Type B pancreatic cell (in vitro differentiated cells): ENCODE measurements at regions not wholly inside any gene's neighbourhood (a gene's known extent, or its start where the extent isn't known, plus 50 kb on each side); places are given as distances from the start of the nearest gene placed in this dataset.
"Not testable (repeated sequence)": the region's sequence is repeated elsewhere in the genome, so short reads cannot be mapped to it uniquely, and the experiment has no call there.

Experiments used
- DNase-seq: peaks from one replicate; pipeline ENCODE4 v3.0.0; 2021; ENCODE audit warnings: mixed read lengths; ENCODE audit not compliant: unreplicated experiment; ENCODE audit errors: extremely low spot score
- H3K27ac Mint-ChIP-seq: 2 replicates; pipeline ENCODE4 v1.8.0; 2021; ENCODE audit warnings: mild to moderate bottlenecking, mixed read lengths
- H3K27me3 Mint-ChIP-seq: 2 replicates; pipeline ENCODE4 v1.8.0; 2021; ENCODE audit warnings: mixed read lengths
- H3K36me3 Mint-ChIP-seq: 2 replicates; pipeline ENCODE4 v1.8.0; 2021; ENCODE audit warnings: mixed read lengths
- H3K4me1 Mint-ChIP-seq: one replicate; pipeline ENCODE4 v1.8.0; 2021; ENCODE audit warnings: mixed read lengths; ENCODE audit not compliant: unreplicated experiment
- H3K4me3 Mint-ChIP-seq: 2 replicates; pipeline ENCODE4 v1.8.0; 2021; ENCODE audit warnings: mild to moderate bottlenecking, mixed read lengths
- H3K9me3 Mint-ChIP-seq: 2 replicates; pipeline ENCODE4 v1.8.0; 2021; ENCODE audit warnings: mixed read lengths
- TF ChIP-seq, protein P1 (sequence below): fragments of 200-600 bp; sonication (generic); conservative IDR thresholded peaks from 2 replicates; pipeline ENCODE4 v1.5.0; 2021; ENCODE audit warnings: antibody characterized with exemption, mild to moderate bottlenecking

DNA sequence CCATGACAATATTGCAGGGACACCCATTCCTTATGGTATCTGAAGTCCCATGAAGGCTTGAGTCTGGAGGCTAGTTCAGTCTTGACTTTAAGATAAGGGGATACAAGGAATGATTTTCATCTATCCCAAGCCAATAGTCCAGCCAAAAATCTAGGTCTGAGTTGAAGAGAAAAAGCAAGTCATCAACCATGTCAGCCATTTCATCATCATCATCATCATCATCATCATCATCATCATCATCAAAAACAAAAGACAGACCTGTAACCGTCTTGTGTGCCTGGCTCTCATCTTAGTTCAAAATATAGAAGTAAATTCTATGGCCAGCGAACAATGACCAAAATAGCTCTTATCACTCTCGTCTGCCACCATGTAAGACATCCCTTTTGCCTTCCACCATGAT is 59.5 kb upstream of the FAM90A26 start:
- not testable (repeated sequence) for H3K4me3 Mint-ChIP-seq, H3K36me3 Mint-ChIP-seq, DNase-seq, H3K9me3 Mint-ChIP-seq, H3K27ac Mint-ChIP-seq, H3K4me1 Mint-ChIP-seq, H3K27me3 Mint-ChIP-seq

DNA sequence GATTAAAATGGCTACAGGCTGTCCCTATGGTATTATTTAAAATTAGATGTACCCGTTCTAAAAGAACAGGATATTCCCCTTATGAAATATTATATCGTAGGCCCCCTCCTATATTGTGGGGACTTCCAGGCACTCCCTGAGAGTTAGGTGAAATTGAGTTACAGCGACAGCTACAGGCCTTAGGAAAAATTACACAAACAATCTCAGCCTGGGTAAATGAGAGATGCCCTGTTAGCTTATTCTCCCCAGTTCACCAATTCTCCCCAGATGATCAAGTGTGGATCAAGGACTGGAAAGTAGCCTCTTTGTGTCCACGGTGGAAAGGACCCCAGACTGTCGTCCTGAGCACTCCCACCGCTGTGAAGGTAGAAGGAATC is 67.1 kb upstream of the FAM90A26 start:
- H3K4me3 Mint-ChIP-seq, H3K27me3 Mint-ChIP-seq, DNase-seq, H3K4me1 Mint-ChIP-seq, H3K36me3 Mint-ChIP-seq, H3K9me3 Mint-ChIP-seq: not testable (repeated sequence)
- TF ChIP-seq, protein P1, sequence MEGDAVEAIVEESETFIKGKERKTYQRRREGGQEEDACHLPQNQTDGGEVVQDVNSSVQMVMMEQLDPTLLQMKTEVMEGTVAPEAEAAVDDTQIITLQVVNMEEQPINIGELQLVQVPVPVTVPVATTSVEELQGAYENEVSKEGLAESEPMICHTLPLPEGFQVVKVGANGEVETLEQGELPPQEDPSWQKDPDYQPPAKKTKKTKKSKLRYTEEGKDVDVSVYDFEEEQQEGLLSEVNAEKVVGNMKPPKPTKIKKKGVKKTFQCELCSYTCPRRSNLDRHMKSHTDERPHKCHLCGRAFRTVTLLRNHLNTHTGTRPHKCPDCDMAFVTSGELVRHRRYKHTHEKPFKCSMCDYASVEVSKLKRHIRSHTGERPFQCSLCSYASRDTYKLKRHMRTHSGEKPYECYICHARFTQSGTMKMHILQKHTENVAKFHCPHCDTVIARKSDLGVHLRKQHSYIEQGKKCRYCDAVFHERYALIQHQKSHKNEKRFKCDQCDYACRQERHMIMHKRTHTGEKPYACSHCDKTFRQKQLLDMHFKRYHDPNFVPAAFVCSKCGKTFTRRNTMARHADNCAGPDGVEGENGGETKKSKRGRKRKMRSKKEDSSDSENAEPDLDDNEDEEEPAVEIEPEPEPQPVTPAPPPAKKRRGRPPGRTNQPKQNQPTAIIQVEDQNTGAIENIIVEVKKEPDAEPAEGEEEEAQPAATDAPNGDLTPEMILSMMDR = peak; percentile 55
- H3K27ac Mint-ChIP-seq = peak overlapping the region; percentile 95

DNA sequence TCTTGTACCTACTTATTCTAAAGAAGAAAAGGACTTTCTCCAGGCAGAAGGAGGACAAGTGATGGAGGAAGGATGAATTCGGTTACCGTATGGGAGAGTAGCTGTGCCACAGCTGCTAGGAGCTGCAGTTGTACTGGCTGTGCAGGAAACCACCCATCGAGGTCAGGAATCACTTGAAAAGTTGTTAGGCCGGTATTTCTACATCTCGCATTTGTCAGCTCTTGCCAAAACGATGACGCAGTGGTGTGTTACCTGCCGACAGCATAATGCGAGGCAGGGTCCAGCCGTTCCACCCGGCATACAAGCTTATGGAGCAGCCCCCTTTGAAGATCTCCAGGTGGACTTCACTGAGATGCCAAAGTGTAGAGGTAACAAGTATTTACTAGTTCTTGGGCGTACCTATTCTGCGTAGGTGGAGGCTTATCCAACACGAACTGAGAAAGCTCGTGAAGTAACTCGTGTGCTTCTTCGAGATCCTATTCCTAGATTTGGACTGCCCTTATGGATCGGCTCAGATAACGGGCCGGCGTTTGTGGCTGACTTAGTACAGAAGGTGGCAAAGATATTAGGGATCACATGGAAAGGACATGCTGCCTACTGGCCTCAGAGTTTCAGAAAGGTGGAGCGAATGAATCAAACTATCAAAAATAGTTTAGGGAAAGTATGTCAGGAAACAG is 67.6 kb upstream of the FAM90A26 start:
- Mint-ChIP-seq H3K4me3 (peak overlapping the region; percentile 59), H3K27ac (peak overlapping the region; percentile 95)
- not testable (repeated sequence) for DNase-seq, H3K27me3 Mint-ChIP-seq, H3K36me3 Mint-ChIP-seq, H3K4me1 Mint-ChIP-seq, H3K9me3 Mint-ChIP-seq

DNA sequence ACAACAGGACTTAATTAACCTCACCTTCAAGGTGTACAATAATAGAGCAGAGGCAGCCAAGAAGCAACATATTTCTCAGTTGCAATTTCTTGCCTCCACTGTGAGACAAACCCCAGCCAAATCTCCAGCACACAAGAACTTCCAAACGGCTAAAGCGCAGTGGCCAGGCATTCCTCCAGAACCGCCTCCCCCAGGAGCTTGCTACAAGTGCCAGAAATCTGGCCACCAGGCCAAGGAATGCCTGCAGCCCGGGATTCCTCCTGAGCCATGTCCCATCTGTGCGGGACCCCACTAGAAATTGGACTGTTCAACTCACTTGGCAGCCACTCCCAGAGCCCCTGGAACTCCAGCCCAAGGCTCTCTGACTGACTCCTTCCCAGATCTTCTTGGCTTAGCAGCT is 73.9 kb upstream of the FAM90A26 start:
- not testable (repeated sequence) for H3K36me3 Mint-ChIP-seq, H3K4me3 Mint-ChIP-seq, H3K9me3 Mint-ChIP-seq, H3K4me1 Mint-ChIP-seq, DNase-seq, H3K27me3 Mint-ChIP-seq, H3K27ac Mint-ChIP-seq

DNA sequence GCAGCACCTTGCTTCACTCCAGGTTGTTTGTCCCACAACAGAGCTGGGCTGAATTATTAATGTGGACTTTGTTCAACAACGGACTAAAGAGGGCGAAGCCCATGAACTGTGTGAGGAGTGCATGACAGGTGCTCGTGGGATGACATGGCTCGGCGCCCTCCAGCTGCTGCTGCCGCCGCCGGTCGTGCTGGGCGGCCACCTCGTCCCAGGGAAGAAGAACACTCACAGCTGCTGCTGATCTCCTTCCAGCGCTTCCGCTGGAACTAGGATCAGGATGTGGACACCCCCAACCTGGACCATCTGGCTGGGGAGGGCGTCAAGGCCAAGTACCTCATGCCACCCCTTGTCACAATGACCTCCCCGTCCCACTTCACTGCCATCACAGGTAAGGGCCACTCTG is 91.4 kb upstream of the FAM90A26 start:
- H3K27me3 Mint-ChIP-seq, DNase-seq, H3K9me3 Mint-ChIP-seq: not testable (repeated sequence)

DNA sequence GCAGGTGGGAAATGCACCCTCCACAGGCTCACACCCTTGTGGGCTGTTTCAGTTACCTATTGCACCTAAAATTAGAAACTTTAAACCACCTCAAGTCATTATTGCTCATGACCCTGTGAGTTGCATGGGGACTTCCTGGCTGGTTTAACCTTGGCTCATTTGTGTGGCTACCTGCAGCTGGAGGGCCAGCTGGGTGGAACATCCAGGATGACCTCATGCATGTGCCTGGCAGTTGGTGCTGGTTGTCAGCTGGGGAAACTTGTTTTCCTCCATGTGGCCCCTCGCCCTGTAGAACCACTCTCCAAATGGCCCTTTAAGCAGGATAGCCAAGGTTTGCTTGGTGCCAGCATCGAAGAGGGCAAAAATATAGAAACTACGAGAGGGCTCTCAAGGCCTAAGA is 93.2 kb upstream of the FAM90A26 start:
- H3K4me3 Mint-ChIP-seq, H3K36me3 Mint-ChIP-seq, DNase-seq, H3K9me3 Mint-ChIP-seq, H3K4me1 Mint-ChIP-seq, H3K27me3 Mint-ChIP-seq, H3K27ac Mint-ChIP-seq: not testable (repeated sequence)

More for the DNA sequence above, 91.4 kb upstream of the FAM90A26 start:
- not testable (repeated sequence) for H3K4me1 Mint-ChIP-seq, H3K36me3 Mint-ChIP-seq, H3K27ac Mint-ChIP-seq, H3K4me3 Mint-ChIP-seq

DNA sequence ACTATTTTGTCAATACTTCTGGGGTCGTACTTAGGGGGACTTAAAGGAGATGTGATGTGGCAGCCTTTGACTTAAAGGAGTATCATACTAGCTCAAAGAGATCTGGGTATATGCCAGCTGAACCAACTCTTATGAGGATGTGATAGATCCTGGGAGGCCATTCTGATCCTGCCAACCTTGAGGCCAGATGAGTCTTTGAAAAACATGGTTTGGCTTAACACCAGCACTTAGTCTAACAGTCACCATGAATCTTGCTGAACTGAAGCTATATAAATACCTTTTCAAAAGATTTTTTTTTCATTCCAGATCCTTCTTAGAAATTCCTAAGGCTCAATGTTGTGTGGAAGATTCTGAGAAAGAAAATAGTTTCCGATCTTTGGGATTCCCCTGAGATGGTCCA is 93.7 kb upstream of the FAM90A26 start:
- not testable (repeated sequence) for H3K4me3 Mint-ChIP-seq, H3K27me3 Mint-ChIP-seq, H3K36me3 Mint-ChIP-seq, H3K9me3 Mint-ChIP-seq, H3K4me1 Mint-ChIP-seq, H3K27ac Mint-ChIP-seq, DNase-seq

DNA sequence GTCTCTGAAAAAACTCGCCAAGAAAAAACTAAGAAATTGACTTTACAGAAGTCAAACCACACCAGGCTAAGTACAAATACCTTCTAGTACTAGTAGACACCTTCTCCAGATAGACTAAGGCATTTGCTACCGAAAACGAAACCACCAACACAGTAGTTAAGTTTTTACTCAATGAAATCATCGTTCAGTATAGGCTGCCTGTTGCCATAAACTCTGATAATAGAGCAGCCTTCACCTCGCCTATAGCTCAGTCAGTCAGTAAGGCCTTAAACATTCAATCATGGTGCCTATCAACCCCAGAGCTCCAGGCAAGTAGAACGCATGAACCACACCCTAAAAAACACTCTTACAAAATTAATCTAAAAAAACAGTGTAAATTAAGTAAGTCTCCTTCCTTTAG is 96.8 kb upstream of the FAM90A26 start:
- H3K4me3 Mint-ChIP-seq, H3K4me1 Mint-ChIP-seq, DNase-seq, H3K9me3 Mint-ChIP-seq, H3K36me3 Mint-ChIP-seq, H3K27me3 Mint-ChIP-seq: not testable (repeated sequence)
- peak overlapping the region; percentile 27 for H3K27ac Mint-ChIP-seq

DNA sequence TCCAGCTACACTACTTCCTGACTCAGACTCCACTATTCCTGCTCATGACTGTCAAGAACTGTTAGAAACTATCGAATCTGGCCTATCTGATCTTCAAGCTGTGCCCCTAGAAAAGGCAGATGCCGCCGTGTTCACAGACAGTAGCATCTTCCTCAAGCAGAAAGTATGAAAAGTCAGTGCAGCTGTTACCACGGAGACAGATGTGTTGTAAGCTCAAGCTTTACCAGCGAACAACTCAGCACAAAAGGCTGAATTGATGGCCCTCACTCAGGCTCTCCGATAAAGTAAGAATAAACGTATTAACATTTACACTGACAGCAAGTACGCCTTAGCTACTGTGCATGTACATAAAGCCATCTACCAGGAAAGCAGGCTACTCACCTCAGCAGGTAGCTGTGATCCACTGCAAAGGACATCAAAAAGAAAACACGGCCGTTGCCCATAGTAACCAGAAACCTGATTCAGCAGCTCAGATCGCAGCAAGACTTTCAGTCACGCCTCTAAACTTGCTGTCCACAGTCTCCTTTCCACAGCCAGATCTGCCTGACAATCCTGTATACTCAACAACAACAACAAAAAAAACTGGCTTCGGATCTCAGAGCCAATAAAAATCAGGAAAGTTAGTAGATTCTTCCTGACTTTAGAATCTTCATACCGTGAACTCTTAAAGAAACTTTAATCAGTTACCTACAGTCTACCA is 97.5 kb upstream of the FAM90A26 start:
- not testable (repeated sequence) for H3K27me3 Mint-ChIP-seq, H3K4me1 Mint-ChIP-seq, H3K36me3 Mint-ChIP-seq, H3K4me3 Mint-ChIP-seq, DNase-seq, H3K9me3 Mint-ChIP-seq
- peak overlapping the region; percentile 27 for H3K27ac Mint-ChIP-seq

DNA sequence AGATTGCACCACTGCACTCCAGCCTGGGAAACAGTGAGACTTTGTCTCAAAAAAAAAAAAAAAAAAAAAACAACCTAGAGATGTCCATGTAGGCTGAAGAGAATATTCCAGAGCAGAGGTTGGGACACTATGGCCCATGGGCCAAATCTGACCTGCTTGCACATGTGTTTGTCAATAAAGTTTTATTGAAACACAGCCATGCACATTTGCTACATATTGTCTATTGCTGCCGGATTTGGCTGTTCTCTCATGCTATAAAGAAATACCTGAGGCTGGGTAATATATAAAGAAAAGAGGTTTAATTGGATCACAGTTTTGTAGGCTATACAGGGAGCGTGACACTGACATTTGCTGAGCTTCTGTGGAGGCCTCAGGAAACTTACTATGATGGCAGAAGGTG is 102.3 kb upstream of the FAM90A26 start:
- not testable (repeated sequence) for H3K27ac Mint-ChIP-seq, H3K36me3 Mint-ChIP-seq, H3K4me1 Mint-ChIP-seq, H3K4me3 Mint-ChIP-seq, H3K27me3 Mint-ChIP-seq, DNase-seq
- H3K9me3 Mint-ChIP-seq = peaks cover 11% of the 10 kb centered on the region

DNA sequence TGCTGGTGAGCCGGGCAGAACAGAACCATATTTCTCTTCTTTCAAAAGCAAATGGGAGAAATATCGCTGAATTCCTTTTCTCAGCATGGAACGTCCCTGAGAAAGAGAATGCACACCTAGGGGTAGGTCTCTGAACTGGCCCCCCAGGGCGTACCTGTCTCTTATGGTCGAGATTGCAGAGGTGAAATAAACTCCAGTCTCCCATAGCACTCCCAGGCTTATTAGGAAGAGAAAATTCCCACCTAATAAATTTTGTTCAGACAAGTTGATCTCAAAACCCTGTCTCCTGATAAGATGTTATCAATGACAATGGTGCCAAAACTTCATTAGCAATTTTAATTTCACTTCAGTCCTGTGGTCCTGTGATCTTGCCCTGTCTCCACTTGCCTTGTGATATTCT is 106.6 kb upstream of the FAM90A26 start:
- H3K4me3 Mint-ChIP-seq = not testable (repeated sequence)

DNA sequence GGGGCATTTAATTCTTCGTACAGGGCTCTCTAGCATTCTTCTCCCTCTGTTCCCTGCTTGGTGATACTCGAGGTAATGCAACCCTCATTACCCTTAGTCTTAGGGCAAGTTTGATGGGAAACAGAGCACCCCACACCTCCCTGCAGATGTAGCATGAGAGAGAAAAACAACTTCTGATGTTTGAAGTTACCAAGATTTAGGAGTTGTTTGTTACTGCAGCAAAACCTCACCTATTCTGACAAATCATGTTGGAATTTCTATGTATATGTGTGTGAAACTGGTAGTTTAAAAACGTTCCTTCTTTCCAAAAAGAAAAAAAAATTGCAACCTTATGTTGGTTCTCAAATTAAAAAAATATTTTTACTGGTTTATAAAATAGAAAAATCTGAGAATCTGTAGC is 145.3 kb upstream of the FAM90A26 start:
- H3K36me3 Mint-ChIP-seq, H3K27me3 Mint-ChIP-seq, H3K4me1 Mint-ChIP-seq, H3K27ac Mint-ChIP-seq, DNase-seq, H3K4me3 Mint-ChIP-seq, H3K9me3 Mint-ChIP-seq: not testable (repeated sequence)

More for the DNA sequence above, 106.6 kb upstream of the FAM90A26 start:
- H3K9me3 Mint-ChIP-seq = peaks cover 11% of the 10 kb centered on the region
- H3K27ac Mint-ChIP-seq, H3K36me3 Mint-ChIP-seq, DNase-seq, H3K4me1 Mint-ChIP-seq, H3K27me3 Mint-ChIP-seq: not testable (repeated sequence)

DNA sequence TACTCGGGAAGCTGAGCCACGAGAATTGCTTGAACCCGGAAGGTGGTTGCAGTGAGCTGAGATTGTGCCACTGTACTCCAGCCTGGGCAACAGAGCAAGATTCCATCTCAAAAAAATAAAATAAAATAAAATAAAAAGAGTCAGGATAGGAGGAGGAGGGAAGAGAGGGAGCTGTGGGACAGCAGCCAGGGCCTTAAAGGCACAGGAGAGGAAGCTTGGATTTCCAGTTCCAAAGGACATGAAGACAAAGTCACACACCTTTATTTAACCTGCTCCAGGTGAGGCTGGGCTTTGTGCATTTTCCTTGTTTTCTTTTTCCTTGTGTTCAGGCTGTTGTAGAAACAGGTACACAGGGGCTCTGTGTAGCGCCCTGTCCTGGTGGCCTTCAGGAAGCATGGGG is 138.2 kb upstream of the HMX1 start:
- not testable (repeated sequence) for H3K4me3 Mint-ChIP-seq, H3K4me1 Mint-ChIP-seq, H3K27ac Mint-ChIP-seq, H3K36me3 Mint-ChIP-seq, H3K27me3 Mint-ChIP-seq, H3K9me3 Mint-ChIP-seq, DNase-seq
